Activated CD4-positive, alpha-beta memory T cell treated with anti-CD3 and anti-CD28 coated beads, Interleukin-2, amount 10 ng/mL, durations not matched to agents 7 days and 5 days (primary cell): ENCODE measurements at regions not wholly inside any gene's neighbourhood (a gene's known extent, or its start where the extent isn't known, plus 50 kb on each side); places are given as distances from the start of the nearest gene placed in this dataset.

ENCODE experiments used
- CTCF ChIA-PET: fragments of 350-600 bp; sonication (Branson Sonifier 250); formaldehyde crosslinking; loops from one replicate; lab custom pipeline; 2021; ENCODE audit warnings: antibody characterized with exemption, inconsistent platforms; lab: Charles Lee
- POLR2A ChIA-PET: fragments of 350-600 bp; sonication (Branson Sonifier 250); formaldehyde crosslinking; loops from one replicate; lab custom pipeline; 2021; ENCODE audit warnings: antibody characterized with exemption; lab: Charles Lee
- DNase-seq: peaks from one replicate; pipeline ENCODE4 v3.0.0-alpha.2; 2020
- H3K27ac Mint-ChIP-seq: one replicate; pipeline ENCODE4 v1.8.0; 2021; ENCODE audit warnings: mild to moderate bottlenecking, mixed read lengths
- H3K27me3 Mint-ChIP-seq: one replicate; pipeline ENCODE4 v1.8.0; 2021; ENCODE audit warnings: mixed read lengths
- H3K36me3 Mint-ChIP-seq: one replicate; pipeline ENCODE4 v1.8.0; 2021; ENCODE audit warnings: low read depth, mixed read lengths
- H3K4me1 Mint-ChIP-seq: one replicate; pipeline ENCODE4 v1.8.0; 2021; ENCODE audit warnings: mixed read lengths
- H3K4me3 Mint-ChIP-seq: one replicate; pipeline ENCODE4 v1.8.0; 2021; ENCODE audit warnings: mild to moderate bottlenecking, mixed read lengths
- H3K9me3 Mint-ChIP-seq: one replicate; pipeline ENCODE4 v1.8.0; 2021; ENCODE audit warnings: mixed read lengths

- DNase-seq: no peak
- Mint-ChIP-seq H3K36me3 (no peaks in the 10 kb centered on the region), H3K9me3 (no peaks in the 10 kb centered on the region), H3K27ac (no peak overlapping the region), H3K4me3 (no peak overlapping the region), H3K27me3 (no peaks in the 10 kb centered on the region), H3K4me1 (no peaks in the 10 kb centered on the region)
- CTCF ChIA-PET: no interaction called here
- POLR2A ChIA-PET: no interaction called here
These were observed 1221.6 kb upstream of the PHF14 start for GRCh38 chr7:9752033-9752432.

DNA sequence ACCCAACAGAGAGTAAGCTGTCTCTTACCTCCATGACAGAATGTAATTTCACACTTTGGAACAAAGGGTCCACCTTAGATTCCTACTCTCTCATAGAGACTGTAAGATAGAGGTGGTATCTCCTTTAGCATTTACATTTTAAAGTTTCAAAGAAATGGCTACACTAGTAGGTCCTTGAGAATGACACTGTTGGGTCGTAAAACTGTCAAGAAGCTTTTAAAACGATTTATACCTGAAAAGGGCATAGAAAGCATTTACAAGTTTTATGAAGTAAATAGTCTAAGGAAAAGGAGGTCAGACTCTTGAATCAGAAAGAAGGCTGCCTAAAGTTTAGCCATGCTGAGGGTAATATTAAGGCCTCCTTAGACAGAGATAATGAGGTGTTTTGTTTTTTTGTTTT lies 1212.4 kb upstream of the PHF14 start:
- CTCF ChIA-PET: no interaction called here
- H3K27ac Mint-ChIP-seq: no peak overlapping the region
- DNase-seq: no peak
- H3K27me3 Mint-ChIP-seq: no peaks in the 10 kb centered on the region
- POLR2A ChIA-PET: no interaction called here
- H3K4me3 Mint-ChIP-seq: no peak overlapping the region
- no peaks in the 10 kb centered on the region for H3K4me1 Mint-ChIP-seq
- no peaks in the 10 kb centered on the region for H3K9me3 Mint-ChIP-seq
- H3K36me3 Mint-ChIP-seq: no peaks in the 10 kb centered on the region

DNA sequence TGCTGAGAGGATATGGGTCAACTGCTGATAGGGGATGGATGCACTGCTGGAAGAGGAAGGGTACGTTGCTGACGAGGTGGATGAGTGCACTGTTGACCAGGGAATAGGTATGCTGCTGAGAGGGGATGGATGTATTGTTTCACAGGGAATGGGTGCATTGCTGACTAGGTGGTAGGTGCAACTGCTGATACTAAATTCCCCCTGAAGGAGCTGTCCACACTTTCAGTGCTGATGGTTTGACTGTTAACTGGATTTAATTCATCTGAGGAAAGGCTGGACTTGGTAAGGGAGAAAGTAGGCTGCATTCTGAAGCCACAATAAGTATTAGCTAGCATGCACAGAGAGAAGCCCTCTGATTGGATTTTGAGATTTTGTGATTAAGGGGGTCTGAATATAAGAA lies 1196.8 kb upstream of the PHF14 start:
- CTCF ChIA-PET: no interaction called here
- POLR2A ChIA-PET: no interaction called here
- H3K9me3 Mint-ChIP-seq: peaks cover 14% of the 10 kb centered on the region
- no peak overlapping the region for H3K4me3 Mint-ChIP-seq
- no peaks in the 10 kb centered on the region for H3K4me1 Mint-ChIP-seq
- DNase-seq: no peak
- no peaks in the 10 kb centered on the region for H3K27me3 Mint-ChIP-seq
- H3K36me3 Mint-ChIP-seq: no peaks in the 10 kb centered on the region
- H3K27ac Mint-ChIP-seq: no peak overlapping the region

DNA sequence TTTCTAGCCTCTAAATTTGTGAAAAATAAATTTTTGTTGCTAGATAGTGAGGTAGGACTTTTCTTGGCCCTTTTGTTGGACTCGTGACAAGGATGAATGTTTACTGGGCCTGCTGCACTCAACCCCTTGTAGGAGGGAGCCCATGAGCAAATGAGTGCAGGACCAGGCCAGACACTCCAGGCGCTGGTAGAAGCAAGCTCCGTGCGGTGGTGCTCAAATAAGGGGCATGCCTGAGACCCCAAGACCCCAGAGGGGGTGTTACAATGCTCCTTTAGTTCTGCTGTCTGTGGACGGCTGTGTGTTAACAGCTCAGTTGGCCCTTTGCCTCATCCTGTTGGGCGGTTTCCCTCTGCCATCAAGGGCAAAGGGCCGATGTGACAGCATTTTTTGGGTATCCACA lies 1195.3 kb upstream of the PHF14 start:
- no peak for DNase-seq
- H3K4me3 Mint-ChIP-seq: no peak overlapping the region
- H3K36me3 Mint-ChIP-seq: no peaks in the 10 kb centered on the region
- H3K27me3 Mint-ChIP-seq: no peaks in the 10 kb centered on the region
- ChIA-PET POLR2A (no interaction called here), CTCF (no interaction called here)
- H3K9me3 Mint-ChIP-seq: peaks cover 14% of the 10 kb centered on the region
- H3K4me1 Mint-ChIP-seq: no peaks in the 10 kb centered on the region
- H3K27ac Mint-ChIP-seq: no peak overlapping the region

DNA sequence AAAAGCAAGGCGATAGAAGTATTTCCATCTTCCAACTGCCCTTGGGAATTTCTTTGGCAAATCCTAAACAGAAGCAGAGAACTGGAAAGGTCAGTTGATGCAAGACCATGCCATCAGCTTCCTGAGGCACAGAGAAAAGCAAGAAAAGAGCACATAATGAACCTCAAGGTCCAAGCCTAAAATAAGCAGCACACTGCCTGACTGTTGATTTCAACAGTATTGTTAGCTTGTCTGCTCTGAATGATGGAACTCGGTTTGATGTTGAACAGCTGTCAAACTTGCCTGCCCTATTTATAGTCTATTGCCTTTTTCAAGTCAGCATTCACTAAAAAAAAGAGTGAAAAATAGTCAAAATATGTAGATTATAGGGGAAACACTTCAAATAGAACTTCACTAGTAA lies 1192.0 kb upstream of the PHF14 start:
- no peaks in the 10 kb centered on the region for H3K36me3 Mint-ChIP-seq
- DNase-seq: no peak
- H3K27ac Mint-ChIP-seq: no peak overlapping the region
- peaks cover 11% of the 10 kb centered on the region for H3K9me3 Mint-ChIP-seq
- ChIA-PET POLR2A (no interaction called here), CTCF (no interaction called here)
- H3K27me3 Mint-ChIP-seq: no peaks in the 10 kb centered on the region
- H3K4me3 Mint-ChIP-seq: no peak overlapping the region
- no peaks in the 10 kb centered on the region for H3K4me1 Mint-ChIP-seq

DNA sequence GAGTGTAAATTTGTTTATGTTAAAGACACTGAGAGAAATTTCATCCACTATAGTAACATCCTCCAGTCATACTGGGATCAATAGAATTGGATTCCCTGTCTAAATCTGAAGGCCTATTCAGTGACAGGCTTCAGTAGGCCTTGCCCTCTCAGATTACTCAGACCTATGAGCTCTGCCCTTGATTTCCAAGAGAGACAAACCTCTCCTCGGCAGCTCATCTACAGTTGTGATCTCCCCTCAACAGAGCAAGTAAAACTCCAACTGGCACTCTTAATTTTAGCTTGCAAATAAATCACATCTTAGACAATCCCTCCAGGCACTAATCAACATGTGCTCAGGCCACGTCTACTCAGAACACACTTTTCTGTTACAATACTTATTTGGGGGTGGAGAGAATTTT lies 1191.4 kb upstream of the PHF14 start:
- DNase-seq: no peak
- Mint-ChIP-seq H3K27ac (no peak overlapping the region), H3K4me1 (no peaks in the 10 kb centered on the region), H3K27me3 (no peaks in the 10 kb centered on the region), H3K36me3 (no peaks in the 10 kb centered on the region), H3K4me3 (no peak overlapping the region), H3K9me3 (peaks cover 5% of the 10 kb centered on the region)
- CTCF ChIA-PET: no interaction called here
- POLR2A ChIA-PET: no interaction called here

DNA sequence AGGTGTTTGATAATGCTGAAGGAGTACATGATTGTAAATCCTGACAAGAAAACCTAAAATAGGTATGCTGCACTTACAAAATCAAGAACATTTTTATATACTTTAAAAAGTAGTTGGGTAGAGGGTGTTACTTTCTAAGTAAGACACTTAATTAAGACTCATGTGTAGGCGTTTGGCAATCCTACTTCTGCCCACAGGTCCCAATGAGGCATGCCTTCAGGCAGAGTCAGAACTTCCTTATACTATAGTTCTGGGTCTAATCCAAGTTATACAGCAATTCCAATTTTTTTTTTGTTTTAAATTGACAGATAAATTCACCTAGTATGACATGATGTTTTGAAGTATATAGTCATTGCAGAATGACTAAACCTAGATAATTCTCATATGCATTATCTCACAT lies 1188.5 kb upstream of the PHF14 start:
- CTCF ChIA-PET: no interaction called here
- H3K36me3 Mint-ChIP-seq: no peaks in the 10 kb centered on the region

GRCh38 chr7:9796241-9796640 lies 1177.4 kb upstream of the PHF14 start:
- Mint-ChIP-seq H3K36me3 (no peaks in the 10 kb centered on the region), H3K4me3 (no peak overlapping the region), H3K27me3 (no peaks in the 10 kb centered on the region), H3K4me1 (no peaks in the 10 kb centered on the region), H3K27ac (no peak overlapping the region), H3K9me3 (peaks cover 12% of the 10 kb centered on the region)
- ChIA-PET CTCF (no interaction called here), POLR2A (no interaction called here)
- no peak for DNase-seq

More for the DNA sequence above, 1188.5 kb upstream of the PHF14 start:
- Mint-ChIP-seq H3K27me3 (no peaks in the 10 kb centered on the region), H3K4me1 (no peaks in the 10 kb centered on the region), H3K9me3 (peaks cover 9% of the 10 kb centered on the region), H3K27ac (no peak overlapping the region), H3K4me3 (no peak overlapping the region)
- POLR2A ChIA-PET: no interaction called here
- no peak for DNase-seq

DNA sequence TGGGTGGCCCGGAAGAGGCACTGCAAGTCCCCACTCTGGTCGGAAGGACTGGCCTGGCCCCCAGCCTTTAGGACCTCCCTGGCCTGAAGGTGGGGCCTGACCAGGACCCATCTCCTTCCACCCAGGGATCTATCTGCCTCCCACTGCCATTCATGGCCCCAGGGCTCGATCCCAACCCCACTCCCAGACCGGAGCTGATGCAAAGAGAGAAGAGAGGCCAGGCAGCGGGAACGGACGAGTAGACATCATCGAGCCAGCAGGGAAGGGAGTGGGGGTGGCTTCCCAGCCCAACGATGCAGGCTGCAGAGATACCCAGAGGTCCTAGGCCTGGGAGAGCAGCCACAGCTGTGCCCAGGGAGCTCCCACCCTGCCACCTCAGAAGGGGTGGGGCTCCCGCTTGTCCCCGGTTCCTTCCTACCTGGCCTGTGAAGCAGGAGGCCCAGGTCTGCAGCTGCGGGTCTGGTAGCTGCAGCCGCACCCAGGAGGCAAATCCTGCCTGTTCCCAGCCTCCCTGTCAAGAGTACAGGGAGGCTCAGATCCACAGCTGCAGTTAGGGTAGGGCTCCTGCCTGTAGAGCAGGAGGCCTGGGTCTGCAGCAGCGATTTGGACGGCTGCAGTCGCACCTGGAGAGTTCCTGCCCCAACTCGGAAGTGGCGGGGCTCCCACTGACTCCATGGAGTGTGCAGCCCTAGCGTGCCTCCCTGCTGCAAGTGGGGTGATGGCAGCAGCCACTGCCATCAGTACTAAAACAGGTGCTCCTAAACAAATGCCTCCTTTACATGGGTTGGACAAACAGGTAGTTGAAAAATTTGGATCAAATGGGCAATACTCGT lies 1151.0 kb upstream of the PHF14 start:
- H3K4me3 Mint-ChIP-seq: no peak overlapping the region
- DNase-seq: no peak
- H3K27me3 Mint-ChIP-seq: no peaks in the 10 kb centered on the region
- no peaks in the 10 kb centered on the region for H3K4me1 Mint-ChIP-seq
- CTCF ChIA-PET: no interaction called here
- no peaks in the 10 kb centered on the region for H3K36me3 Mint-ChIP-seq
- POLR2A ChIA-PET: no interaction called here
- H3K27ac Mint-ChIP-seq: no peak overlapping the region
- H3K9me3 Mint-ChIP-seq: peaks cover 15% of the 10 kb centered on the region

DNA sequence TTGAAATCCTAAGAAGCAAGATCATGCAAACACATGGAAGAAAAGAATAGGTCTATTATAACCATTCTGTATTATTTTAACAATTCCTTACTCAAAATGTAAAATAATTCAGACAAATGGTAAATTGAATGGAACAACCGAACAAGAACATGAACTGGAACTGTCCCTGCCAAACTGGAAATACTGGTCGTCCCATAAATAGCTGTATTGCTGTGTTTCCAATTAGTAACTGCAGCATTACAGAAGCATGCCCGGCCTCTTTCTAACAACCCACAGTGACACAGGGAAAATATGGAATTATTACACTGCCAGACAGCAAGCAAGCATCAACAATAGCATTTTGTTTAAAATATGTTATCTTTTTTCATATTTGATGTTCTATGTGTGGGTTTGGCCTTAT lies 1138.5 kb upstream of the PHF14 start:
- Mint-ChIP-seq H3K9me3 (no peaks in the 10 kb centered on the region), H3K4me3 (no peak overlapping the region), H3K4me1 (no peaks in the 10 kb centered on the region), H3K27ac (no peak overlapping the region), H3K36me3 (no peaks in the 10 kb centered on the region), H3K27me3 (no peaks in the 10 kb centered on the region)
- no peak for DNase-seq
- ChIA-PET CTCF (no interaction called here), POLR2A (no interaction called here)

GRCh38 chr7:9836671-9837070 lies 1137.0 kb upstream of the PHF14 start:
- POLR2A ChIA-PET: no interaction called here
- no peak overlapping the region for H3K27ac Mint-ChIP-seq
- no peaks in the 10 kb centered on the region for H3K27me3 Mint-ChIP-seq
- no peaks in the 10 kb centered on the region for H3K36me3 Mint-ChIP-seq
- H3K4me1 Mint-ChIP-seq: no peaks in the 10 kb centered on the region
- DNase-seq: no peak
- CTCF ChIA-PET: no interaction called here
- no peaks in the 10 kb centered on the region for H3K9me3 Mint-ChIP-seq
- no peak overlapping the region for H3K4me3 Mint-ChIP-seq

DNA sequence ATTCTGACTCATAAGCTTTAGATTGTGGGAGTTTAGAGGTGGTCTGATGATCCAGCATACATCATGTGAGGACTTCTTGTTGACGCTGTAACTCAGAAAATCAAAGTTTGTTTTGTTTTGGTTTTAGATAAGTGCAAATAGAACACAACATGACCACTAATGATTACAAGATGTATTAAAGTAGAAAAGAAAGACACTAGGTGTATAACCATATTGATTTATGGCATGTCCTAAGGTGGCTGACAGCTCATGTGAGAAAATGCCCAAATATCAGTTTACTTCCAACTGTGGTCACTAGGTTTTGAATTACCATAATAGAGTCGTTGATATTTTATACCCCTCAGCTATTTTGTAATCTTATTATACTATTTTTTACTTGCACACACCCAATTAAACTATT lies 1131.4 kb upstream of the PHF14 start:
- Mint-ChIP-seq H3K36me3 (no peaks in the 10 kb centered on the region), H3K27me3 (no peaks in the 10 kb centered on the region), H3K4me3 (no peak overlapping the region), H3K4me1 (no peaks in the 10 kb centered on the region), H3K27ac (no peak overlapping the region), H3K9me3 (no peaks in the 10 kb centered on the region)
- POLR2A ChIA-PET: no interaction called here
- DNase-seq: no peak
- CTCF ChIA-PET: no interaction called here

DNA sequence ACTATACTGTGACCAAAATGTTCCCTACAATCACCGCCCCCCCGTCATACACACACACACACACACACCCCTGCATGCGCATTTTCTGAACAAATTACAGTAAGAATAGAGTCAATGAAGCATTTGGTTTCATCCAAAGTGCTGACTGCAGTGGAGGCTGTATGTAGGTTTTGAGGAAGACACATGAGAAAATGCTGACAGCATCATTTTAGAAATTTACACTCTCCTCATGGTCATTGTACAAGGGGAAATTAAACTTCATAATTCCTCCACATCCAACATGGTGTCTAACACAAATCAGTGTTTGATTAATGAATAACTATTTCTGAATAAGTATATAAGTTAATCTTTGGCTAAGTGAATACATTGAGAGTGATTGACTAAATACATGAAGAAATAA lies 1126.8 kb upstream of the PHF14 start:
- DNase-seq: no peak
- no peaks in the 10 kb centered on the region for H3K36me3 Mint-ChIP-seq
- H3K4me3 Mint-ChIP-seq: no peak overlapping the region
- no peak overlapping the region for H3K27ac Mint-ChIP-seq
- ChIA-PET POLR2A (no interaction called here), CTCF (no interaction called here)
- H3K4me1 Mint-ChIP-seq: no peaks in the 10 kb centered on the region
- no peaks in the 10 kb centered on the region for H3K9me3 Mint-ChIP-seq
- H3K27me3 Mint-ChIP-seq: no peaks in the 10 kb centered on the region

DNA sequence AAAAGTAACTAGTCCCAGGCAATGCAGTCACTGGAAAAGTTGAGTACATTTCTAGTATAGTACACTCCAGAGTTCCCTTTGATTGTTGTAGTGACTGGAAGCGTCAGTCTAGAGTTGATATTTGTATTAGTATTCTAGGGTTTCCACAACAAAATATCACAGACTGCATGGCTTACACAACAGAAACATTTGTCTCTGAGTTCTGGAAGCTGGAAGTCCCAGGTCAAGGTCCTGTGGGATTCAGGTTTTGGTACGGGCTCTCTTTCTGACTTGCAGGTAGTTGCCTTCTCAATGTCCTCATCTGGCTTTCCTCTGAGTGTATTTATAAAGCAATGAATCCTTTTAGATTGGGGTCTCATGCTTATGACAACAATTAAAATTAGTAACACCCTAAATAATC lies 1119.1 kb upstream of the PHF14 start:
- Mint-ChIP-seq H3K27me3 (no peaks in the 10 kb centered on the region), H3K4me3 (no peak overlapping the region), H3K36me3 (no peaks in the 10 kb centered on the region), H3K27ac (no peak overlapping the region), H3K9me3 (peaks cover 4% of the 10 kb centered on the region), H3K4me1 (no peaks in the 10 kb centered on the region)
- CTCF ChIA-PET: no interaction called here
- POLR2A ChIA-PET: no interaction called here
- DNase-seq: no peak
